Liver (tissue), 8 donors: ENCODE measurements at regions not wholly inside any gene's neighbourhood (a gene's known extent, or its start where the extent isn't known, plus 50 kb on each side); places are given as distances from the start of the nearest gene placed in this dataset.

Source experiments
- DNase-seq: peaks from one replicate; pipeline ENCODE4 v3.0.0-alpha.2; 2017; ENCODE audit warnings: low spot score
- H3K27ac ChIP-seq, 2 donors: one replicate each; pipeline ENCODE4 v1.7.0; 2013; ENCODE audit warnings: inconsistent platforms in 2 of 2, low read length in 2 of 2, control low read depth in 1 of 2, low read depth in 1 of 2, mild to moderate bottlenecking in 1 of 2
- H3K27me3 ChIP-seq, 4 donors: one replicate each; pipeline versions ENCODE4 v1.6.1 to v1.7.0; 2013; ENCODE audit warnings: low read length in 3 of 4, inconsistent platforms in 1 of 4, mild to moderate bottlenecking in 1 of 4, moderate library complexity in 1 of 4; ENCODE audit not compliant: control insufficient read depth in 4 of 4, insufficient read depth in 4 of 4
- H3K36me3 ChIP-seq, 4 donors: one replicate each; pipeline versions ENCODE4 v1.6.1 to v1.7.0; 2013; ENCODE audit warnings: low read length in 3 of 4, mild to moderate bottlenecking in 3 of 4, low read depth in 1 of 4, moderate library complexity in 1 of 4; ENCODE audit not compliant: control insufficient read depth in 4 of 4, insufficient read depth in 3 of 4
- H3K4me1 ChIP-seq, 4 donors: one replicate each; pipeline versions ENCODE4 v1.6.1 to v1.7.0; 2013; ENCODE audit warnings: low read length in 3 of 4, mild to moderate bottlenecking in 3 of 4, moderate library complexity in 1 of 4; ENCODE audit not compliant: control insufficient read depth in 4 of 4, insufficient read depth in 4 of 4
- H3K4me3 ChIP-seq, 3 donors: one replicate each; pipeline versions ENCODE4 v1.6.1 to v1.7.0; 2013; ENCODE audit warnings: low read length in 3 of 3, control low read depth in 1 of 3, low read depth in 1 of 3, mild to moderate bottlenecking in 1 of 3
- H3K9ac ChIP-seq, 2 donors: one replicate each; pipeline ENCODE4 v1.7.0; 2013; ENCODE audit warnings: low read length in 2 of 2, mild to moderate bottlenecking in 2 of 2, moderate library complexity in 2 of 2, control low read depth in 1 of 2, low read depth in 1 of 2
- H3K9me3 ChIP-seq, 4 donors: one replicate each; pipeline versions ENCODE4 v1.6.1 to v1.7.0; 2013; ENCODE audit warnings: low read length in 3 of 4; ENCODE audit not compliant: control insufficient read depth in 4 of 4
- EGR1 ChIP-seq, 2 donors: IDR thresholded peaks; 2 replicates each; pipeline ENCODE4 v1.6.1; 2016 to 2018; ENCODE audit warnings: antibody characterized with exemption in 2 of 2, low read depth in 2 of 2
- FOXA1 ChIP-seq: IDR thresholded peaks from 2 replicates; pipeline ENCODE4 v1.6.1; 2016; ENCODE audit warnings: antibody characterized with exemption
- GABPA ChIP-seq, 2 donors: IDR thresholded peaks in 1 of 2; conservative IDR thresholded peaks in 1 of 2; 2 replicates each; pipeline ENCODE4 v1.6.1; 2016; ENCODE audit warnings: antibody characterized with exemption in 2 of 2, mild to moderate bottlenecking in 1 of 2, moderate library complexity in 1 of 2
- HNF4A ChIP-seq, 2 donors: conservative IDR thresholded peaks; 2 replicates each; pipeline ENCODE4 v1.6.1; 2016; ENCODE audit warnings: antibody characterized with exemption in 2 of 2, mild to moderate bottlenecking in 2 of 2
- HNF4G ChIP-seq: IDR thresholded peaks from 2 replicates; pipeline ENCODE4 v1.6.1; 2016; ENCODE audit warnings: antibody characterized with exemption
- JUND ChIP-seq, 2 donors: IDR thresholded peaks; 2 replicates each; pipeline ENCODE4 v1.6.1; 2016; ENCODE audit warnings: antibody characterized with exemption in 2 of 2
- NR2F2 ChIP-seq: IDR thresholded peaks from 2 replicates; pipeline ENCODE4 v1.6.1; 2016; ENCODE audit warnings: antibody characterized with exemption
- RAD21 ChIP-seq, 2 donors: IDR thresholded peaks; 2 replicates each; pipeline ENCODE4 v1.6.1; 2016; ENCODE audit warnings: antibody characterized with exemption in 2 of 2, mild to moderate bottlenecking in 2 of 2
- RXRA ChIP-seq, 2 donors: IDR thresholded peaks; 2 replicates each; pipeline ENCODE4 v1.6.1; 2017 to 2018; ENCODE audit warnings: antibody characterized with exemption in 2 of 2, mild to moderate bottlenecking in 1 of 2
- SP1 ChIP-seq: IDR thresholded peaks from 2 replicates; pipeline ENCODE4 v1.6.1; 2018; ENCODE audit warnings: antibody characterized with exemption, mild to moderate bottlenecking
- TAF1 ChIP-seq: conservative IDR thresholded peaks from 2 replicates; pipeline ENCODE4 v1.6.1; 2016; ENCODE audit warnings: antibody characterized with exemption, mild to moderate bottlenecking
- WGBS: extraction: QIAGEN DNeasy Blood & Tissue Kit; methylation state at CpG from one replicate; pipeline ENCODE4 v1.1.7; 2013; 5-methylcytosine and 5-hydroxymethylcytosine counted together
- TF ChIP-seq, protein P1 (sequence below): IDR thresholded peaks from 2 replicates; pipeline ENCODE4 v1.6.1; 2016; ENCODE audit warnings: antibody characterized with exemption
- TF ChIP-seq, protein P2 (sequence below): IDR thresholded peaks from 2 replicates; pipeline ENCODE4 v1.6.1; 2016; ENCODE audit warnings: antibody characterized with exemption, mild to moderate bottlenecking
- TF ChIP-seq, protein P3 (sequence below): IDR thresholded peaks from 2 replicates; pipeline ENCODE4 v1.6.1; 2016; ENCODE audit warnings: antibody characterized with exemption
- TF ChIP-seq, protein P4 (sequence below): fragments of 150-350 bp; IDR thresholded peaks from 2 replicates; pipeline ENCODE4 v1.5.1; 2017; ENCODE audit warnings: improper control_type of control experiment, low read depth, low read length; ENCODE audit not compliant: missing input control
- TF ChIP-seq, protein P5 (sequence below): IDR thresholded peaks from 2 replicates; pipeline ENCODE4 v1.6.1; 2016; ENCODE audit warnings: antibody characterized with exemption
- donor health status: healthy.
- donor health status: healthy.
- donor health status: healthy.
- donor health status: healthy.
- donor health status: healthy.

DNA sequence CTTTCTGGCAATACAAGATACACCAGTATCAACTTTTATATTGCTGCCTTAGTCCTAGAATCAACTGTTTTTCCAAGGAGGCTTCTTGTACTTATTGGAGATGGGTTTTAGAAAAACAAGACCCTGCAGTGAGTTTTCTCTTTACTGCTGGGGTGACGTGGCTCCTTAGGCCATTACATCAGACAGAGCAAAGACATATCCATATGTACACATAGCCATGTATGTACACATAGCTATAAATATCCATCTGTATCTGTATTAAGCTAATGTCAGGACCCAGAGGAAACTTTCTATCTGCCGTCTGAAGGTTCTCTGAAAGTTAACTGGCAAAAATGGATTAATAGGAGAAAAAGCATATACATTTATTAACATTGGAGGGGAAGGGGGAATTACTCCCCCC, 607.4 kb downstream of the POM121L12 start:
- H3K27me3 ChIP-seq = no peaks in the 10 kb centered on the region
- TF ChIP-seq, protein P1, sequence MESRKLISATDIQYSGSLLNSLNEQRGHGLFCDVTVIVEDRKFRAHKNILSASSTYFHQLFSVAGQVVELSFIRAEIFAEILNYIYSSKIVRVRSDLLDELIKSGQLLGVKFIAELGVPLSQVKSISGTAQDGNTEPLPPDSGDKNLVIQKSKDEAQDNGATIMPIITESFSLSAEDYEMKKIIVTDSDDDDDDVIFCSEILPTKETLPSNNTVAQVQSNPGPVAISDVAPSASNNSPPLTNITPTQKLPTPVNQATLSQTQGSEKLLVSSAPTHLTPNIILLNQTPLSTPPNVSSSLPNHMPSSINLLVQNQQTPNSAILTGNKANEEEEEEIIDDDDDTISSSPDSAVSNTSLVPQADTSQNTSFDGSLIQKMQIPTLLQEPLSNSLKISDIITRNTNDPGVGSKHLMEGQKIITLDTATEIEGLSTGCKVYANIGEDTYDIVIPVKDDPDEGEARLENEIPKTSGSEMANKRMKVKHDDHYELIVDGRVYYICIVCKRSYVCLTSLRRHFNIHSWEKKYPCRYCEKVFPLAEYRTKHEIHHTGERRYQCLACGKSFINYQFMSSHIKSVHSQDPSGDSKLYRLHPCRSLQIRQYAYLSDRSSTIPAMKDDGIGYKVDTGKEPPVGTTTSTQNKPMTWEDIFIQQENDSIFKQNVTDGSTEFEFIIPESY = no peak
- no peak for TF ChIP-seq RAD21 (IDR thresholded peaks at IDR 0.05)
- TF ChIP-seq TAF1 = no peak
- no peak for TF ChIP-seq HNF4G
- no peak for TF ChIP-seq RXRA (IDR thresholded peaks at IDR 0.05)
- TF ChIP-seq JUND (IDR thresholded peaks at IDR 0.05) = no peak
- no peak for TF ChIP-seq HNF4A (conservative IDR thresholded peaks at IDR 0.05)
- TF ChIP-seq GABPA (IDR thresholded peaks at IDR 0.05 in 1 of 2, conservative IDR thresholded peaks at IDR 0.05 in 1 of 2) = no peak
- no peak for TF ChIP-seq NR2F2
- TF ChIP-seq, protein P2, sequence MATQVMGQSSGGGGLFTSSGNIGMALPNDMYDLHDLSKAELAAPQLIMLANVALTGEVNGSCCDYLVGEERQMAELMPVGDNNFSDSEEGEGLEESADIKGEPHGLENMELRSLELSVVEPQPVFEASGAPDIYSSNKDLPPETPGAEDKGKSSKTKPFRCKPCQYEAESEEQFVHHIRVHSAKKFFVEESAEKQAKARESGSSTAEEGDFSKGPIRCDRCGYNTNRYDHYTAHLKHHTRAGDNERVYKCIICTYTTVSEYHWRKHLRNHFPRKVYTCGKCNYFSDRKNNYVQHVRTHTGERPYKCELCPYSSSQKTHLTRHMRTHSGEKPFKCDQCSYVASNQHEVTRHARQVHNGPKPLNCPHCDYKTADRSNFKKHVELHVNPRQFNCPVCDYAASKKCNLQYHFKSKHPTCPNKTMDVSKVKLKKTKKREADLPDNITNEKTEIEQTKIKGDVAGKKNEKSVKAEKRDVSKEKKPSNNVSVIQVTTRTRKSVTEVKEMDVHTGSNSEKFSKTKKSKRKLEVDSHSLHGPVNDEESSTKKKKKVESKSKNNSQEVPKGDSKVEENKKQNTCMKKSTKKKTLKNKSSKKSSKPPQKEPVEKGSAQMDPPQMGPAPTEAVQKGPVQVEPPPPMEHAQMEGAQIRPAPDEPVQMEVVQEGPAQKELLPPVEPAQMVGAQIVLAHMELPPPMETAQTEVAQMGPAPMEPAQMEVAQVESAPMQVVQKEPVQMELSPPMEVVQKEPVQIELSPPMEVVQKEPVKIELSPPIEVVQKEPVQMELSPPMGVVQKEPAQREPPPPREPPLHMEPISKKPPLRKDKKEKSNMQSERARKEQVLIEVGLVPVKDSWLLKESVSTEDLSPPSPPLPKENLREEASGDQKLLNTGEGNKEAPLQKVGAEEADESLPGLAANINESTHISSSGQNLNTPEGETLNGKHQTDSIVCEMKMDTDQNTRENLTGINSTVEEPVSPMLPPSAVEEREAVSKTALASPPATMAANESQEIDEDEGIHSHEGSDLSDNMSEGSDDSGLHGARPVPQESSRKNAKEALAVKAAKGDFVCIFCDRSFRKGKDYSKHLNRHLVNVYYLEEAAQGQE = no peak
- DNase-seq = no peak
- WGBS = 64% methylated on average over 2 of the region's 2 CpGs
- H3K9me3 ChIP-seq = no peaks in the 10 kb centered on the region
- H3K27ac ChIP-seq = no peak overlapping the region
- H3K36me3 ChIP-seq = no peaks in the 10 kb centered on the region
- H3K4me1 ChIP-seq = no peaks in the 10 kb centered on the region
- no peak overlapping the region for H3K4me3 ChIP-seq
- H3K9ac ChIP-seq = no peak overlapping the region

DNA sequence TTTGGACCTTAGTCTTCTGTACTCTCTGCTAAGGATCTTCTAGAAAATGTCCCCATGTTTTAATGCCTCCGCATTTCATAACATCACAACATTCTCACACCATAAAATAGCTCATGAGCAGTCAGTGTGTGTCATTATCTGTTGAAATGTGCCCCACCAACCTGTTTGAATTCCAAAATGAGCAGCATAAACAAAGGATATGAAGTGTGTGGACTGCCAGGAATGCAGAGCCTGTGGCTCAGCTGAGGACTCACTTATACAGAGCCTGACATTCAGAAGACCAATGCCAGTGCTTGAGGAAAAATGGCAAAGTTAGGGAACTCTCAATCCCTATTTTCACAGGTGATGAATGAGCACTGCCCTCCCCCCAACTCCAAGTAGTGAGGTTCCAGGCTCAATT, 621.4 kb downstream of the POM121L12 start:
- DNase-seq = no peak
- no peaks in the 10 kb centered on the region for H3K36me3 ChIP-seq
- 76% methylated on average over 1 of the region's 1 CpG for WGBS
- H3K9ac ChIP-seq = no peak overlapping the region
- no peaks in the 10 kb centered on the region for H3K9me3 ChIP-seq
- H3K4me1 ChIP-seq = no peaks in the 10 kb centered on the region
- H3K27me3 ChIP-seq = no peaks in the 10 kb centered on the region
- H3K4me3 ChIP-seq = no peak overlapping the region
- H3K27ac ChIP-seq = no peak overlapping the region
- TF ChIP-seq FOXA1 = no peak
- TF ChIP-seq EGR1 (IDR thresholded peaks at IDR 0.05; ENCODE audit: low read depth in 2 of 2) = no peak
- TF ChIP-seq GABPA (IDR thresholded peaks at IDR 0.05 in 1 of 2, conservative IDR thresholded peaks at IDR 0.05 in 1 of 2) = no peak
- TF ChIP-seq, protein P1 = no peak
- TF ChIP-seq RAD21 (IDR thresholded peaks at IDR 0.05) = no peak
- TF ChIP-seq, protein P2 = no peak
- TF ChIP-seq SP1 = no peak
- TF ChIP-seq HNF4G = no peak
- TF ChIP-seq, protein P3, sequence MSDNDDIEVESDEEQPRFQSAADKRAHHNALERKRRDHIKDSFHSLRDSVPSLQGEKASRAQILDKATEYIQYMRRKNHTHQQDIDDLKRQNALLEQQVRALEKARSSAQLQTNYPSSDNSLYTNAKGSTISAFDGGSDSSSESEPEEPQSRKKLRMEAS = no peak
- TF ChIP-seq, protein P4, sequence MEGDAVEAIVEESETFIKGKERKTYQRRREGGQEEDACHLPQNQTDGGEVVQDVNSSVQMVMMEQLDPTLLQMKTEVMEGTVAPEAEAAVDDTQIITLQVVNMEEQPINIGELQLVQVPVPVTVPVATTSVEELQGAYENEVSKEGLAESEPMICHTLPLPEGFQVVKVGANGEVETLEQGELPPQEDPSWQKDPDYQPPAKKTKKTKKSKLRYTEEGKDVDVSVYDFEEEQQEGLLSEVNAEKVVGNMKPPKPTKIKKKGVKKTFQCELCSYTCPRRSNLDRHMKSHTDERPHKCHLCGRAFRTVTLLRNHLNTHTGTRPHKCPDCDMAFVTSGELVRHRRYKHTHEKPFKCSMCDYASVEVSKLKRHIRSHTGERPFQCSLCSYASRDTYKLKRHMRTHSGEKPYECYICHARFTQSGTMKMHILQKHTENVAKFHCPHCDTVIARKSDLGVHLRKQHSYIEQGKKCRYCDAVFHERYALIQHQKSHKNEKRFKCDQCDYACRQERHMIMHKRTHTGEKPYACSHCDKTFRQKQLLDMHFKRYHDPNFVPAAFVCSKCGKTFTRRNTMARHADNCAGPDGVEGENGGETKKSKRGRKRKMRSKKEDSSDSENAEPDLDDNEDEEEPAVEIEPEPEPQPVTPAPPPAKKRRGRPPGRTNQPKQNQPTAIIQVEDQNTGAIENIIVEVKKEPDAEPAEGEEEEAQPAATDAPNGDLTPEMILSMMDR = no peak
- no peak for TF ChIP-seq TAF1
- TF ChIP-seq, protein P5, sequence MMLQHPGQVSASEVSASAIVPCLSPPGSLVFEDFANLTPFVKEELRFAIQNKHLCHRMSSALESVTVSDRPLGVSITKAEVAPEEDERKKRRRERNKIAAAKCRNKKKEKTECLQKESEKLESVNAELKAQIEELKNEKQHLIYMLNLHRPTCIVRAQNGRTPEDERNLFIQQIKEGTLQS = no peak
- TF ChIP-seq RXRA (IDR thresholded peaks at IDR 0.05) = no peak
- TF ChIP-seq JUND (IDR thresholded peaks at IDR 0.05) = no peak
